GM12878 (cell line): ENCODE measurements at regions not wholly inside any gene's neighbourhood (a gene's known extent, or its start where the extent isn't known, plus 50 kb on each side); places are given as distances from the start of the nearest gene placed in this dataset.

ENCODE experiments used
- ATAC-seq: fragments of 200-7000 bp; cut with Tn5 transposase; 3 replicates; pipeline ENCODE4 v1.9.1; 2020; ENCODE audit warnings: mild to moderate bottlenecking, moderate library complexity
- BruUV-seq: library from RNA; stranded (reverse); fragments of 400-500 nt; replicated peaks from 2 replicates; lab custom pipeline; 2021; lab: Mats Ljungman, UMichigan
- CTCF ChIA-PET: fragments of 300-600 bp; sonication (Branson Sonifier 250); formaldehyde crosslinking; extraction: SDS; loops from one replicate; lab custom pipeline; 2021; ENCODE audit warnings: inconsistent platforms; lab: Yijun Ruan, JAX
- POLR2A ChIA-PET: fragments of 350-600 bp; formaldehyde crosslinking; extraction: SDS; loops from one replicate; lab custom pipeline; 2021; ENCODE audit warnings: inconsistent platforms; lab: Charles Lee
- RAD21 ChIA-PET: fragments of 300-600 bp; sonication (Branson Sonifier 250); formaldehyde crosslinking; loops from one replicate; lab custom pipeline; 2023; ENCODE audit warnings: antibody characterized with exemption; ENCODE audit not compliant: unreplicated experiment; lab: Charles Lee
- SMC1A ChIA-PET: fragments of 300-600 bp; sonication (Branson Sonifier 250); formaldehyde crosslinking; loops from one replicate; lab custom pipeline; 2023; ENCODE audit not compliant: unreplicated experiment, uncharacterized antibody; lab: Charles Lee
- DNase-seq: peaks from one replicate; pipeline ENCODE4 v3.0.0-alpha.2; 2011; ENCODE audit warnings: low read depth, low spot score
- FAIRE-seq: peaks from 3 replicates; lab custom pipeline; 2011; peaks lifted over from hg19 to GRCh38; lab: Jason Lieb, UNC
- H2AFZ ChIP-seq: 2 replicates; pipeline ENCODE4 v1.6.0; 2011; ENCODE audit warnings: low read depth, low read length, control low read depth; ENCODE audit not compliant: control insufficient read depth
- H3K27ac ChIP-seq: 2 replicates; pipeline ENCODE4 v1.5.1; 2011; ENCODE audit warnings: control low read depth; ENCODE audit not compliant: control insufficient read depth, insufficient read depth
- H3K27me3 ChIP-seq, 2 experiments: replicated peaks in 1 of 2; 2 replicates each; pipeline versions ENCODE4 v1.6.0 to v1.6.1; 2011; ENCODE audit warnings: low read length in 1 of 2; ENCODE audit not compliant: control insufficient read depth in 2 of 2, insufficient read depth in 2 of 2
- H3K36me3 ChIP-seq, 2 experiments: 2 replicates each; pipeline ENCODE4 v1.5.1; 2011; ENCODE audit warnings: low read length in 1 of 2; ENCODE audit not compliant: control insufficient read depth in 2 of 2, insufficient read depth in 2 of 2
- H3K4me1 ChIP-seq: 2 replicates; pipeline ENCODE4 v1.6.1; 2011; ENCODE audit warnings: mild to moderate bottlenecking, low read length, moderate library complexity, mixed read lengths; ENCODE audit not compliant: control insufficient read depth, insufficient read depth
- H3K4me2 ChIP-seq: 2 replicates; pipeline ENCODE4 v1.6.0; 2011; ENCODE audit warnings: control low read depth; ENCODE audit not compliant: control insufficient read depth, insufficient read depth
- H3K4me3 ChIP-seq: fragments of 200-600 bp; sonication (generic); 2 replicates; pipeline ENCODE4 v1.5.1; 2016
- H3K79me2 ChIP-seq: 2 replicates; pipeline ENCODE4 v1.6.0; 2011; ENCODE audit warnings: low read length; ENCODE audit not compliant: control insufficient read depth, insufficient read depth
- H3K9ac ChIP-seq: 2 replicates; pipeline ENCODE4 v1.8.0; 2011; ENCODE audit warnings: low read length, control low read depth, mixed read lengths; ENCODE audit not compliant: control insufficient read depth, insufficient read depth
- H3K9me3 ChIP-seq: replicated peaks from 3 replicates; pipeline ENCODE4 v1.5.1; 2011; ENCODE audit warnings: mild to moderate bottlenecking, low read length; ENCODE audit not compliant: control insufficient read depth, insufficient read depth
- H4K20me1 ChIP-seq: 2 replicates; pipeline ENCODE4 v1.6.0; 2011; ENCODE audit not compliant: control insufficient read depth, insufficient read depth
- ATF7 ChIP-seq: fragments of 450-650 bp; IDR thresholded peaks from 2 replicates; pipeline ENCODE4 v1.6.1; 2016; ENCODE audit warnings: low read depth, mild to moderate bottlenecking
- CHD4 ChIP-seq: fragments of 200-600 bp; sonication (generic); IDR thresholded peaks from 2 replicates; pipeline ENCODE4 v1.6.1; 2016; ENCODE audit warnings: mild to moderate bottlenecking
- ESRRA ChIP-seq: IDR thresholded peaks from 2 replicates; pipeline ENCODE4 v1.6.1; 2012; ENCODE audit warnings: mild to moderate bottlenecking, low read length, improper control_type of control experiment
- FOS ChIP-seq: IDR thresholded peaks from 3 replicates; pipeline ENCODE4 v1.6.1; 2011; ENCODE audit warnings: borderline replicate concordance; ENCODE audit not compliant: insufficient read length; ENCODE audit errors: extremely low read depth
- PAX8 ChIP-seq: fragments of 450-650 bp; IDR thresholded peaks from 2 replicates; pipeline ENCODE4 v1.6.1; 2017; ENCODE audit warnings: mild to moderate bottlenecking, moderate library complexity
- RUNX3 ChIP-seq: IDR thresholded peaks from 2 replicates; pipeline ENCODE4 v1.6.1; 2012; ENCODE audit warnings: low read length, inconsistent platforms
- TCF3 ChIP-seq: IDR thresholded peaks from 2 replicates; pipeline ENCODE4 v1.6.1; 2012; ENCODE audit warnings: low read depth, mild to moderate bottlenecking, low read length, borderline replicate concordance; ENCODE audit not compliant: insufficient read depth
- ZNF217 ChIP-seq: fragments of 450-650 bp; IDR thresholded peaks from 2 replicates; pipeline ENCODE4 v1.6.1; 2017; ENCODE audit warnings: antibody characterized with exemption, mild to moderate bottlenecking
- WGBS: methylation state at CpG from one replicate; pipeline ENCODE4 v1.1.6; 2016; ENCODE audit warnings: low lambda C conversion rate; ENCODE audit not compliant: insufficient replicate concordance, insufficient coverage; ENCODE audit errors: missing lambda C conversion rate; 5-methylcytosine and 5-hydroxymethylcytosine counted together
- in situ Hi-C: fragments of 300-500 bp; cut with MboI; formaldehyde crosslinking; loops from 9 replicates; pipeline ENCODE4 v1.14.3; 2018; ENCODE audit warnings: mixed read lengths
- intact Hi-C: fragments of 100-400 bp; cut with micrococcal nuclease; formaldehyde crosslinking; loops from one replicate; pipeline ENCODE4 v1.14.2; 2022; ENCODE audit not compliant: unreplicated experiment
- TF ChIP-seq, protein P1 (sequence below): fragments of 450-650 bp; IDR thresholded peaks from 2 replicates; pipeline ENCODE4 v1.6.1; 2017; ENCODE audit warnings: low read depth, mild to moderate bottlenecking, moderate library complexity
- TF ChIP-seq, protein P2 (sequence below): fragments of 450-650 bp; conservative IDR thresholded peaks from 2 replicates; pipeline ENCODE4 v1.6.1; 2017; ENCODE audit warnings: mild to moderate bottlenecking, moderate library complexity
- TF ChIP-seq, protein P3 (sequence below): fragments of 450-650 bp; IDR thresholded peaks from 2 replicates; pipeline ENCODE4 v1.6.1; 2018; ENCODE audit warnings: borderline replicate concordance, mild to moderate bottlenecking; ENCODE audit not compliant: partially characterized antibody

DNA sequence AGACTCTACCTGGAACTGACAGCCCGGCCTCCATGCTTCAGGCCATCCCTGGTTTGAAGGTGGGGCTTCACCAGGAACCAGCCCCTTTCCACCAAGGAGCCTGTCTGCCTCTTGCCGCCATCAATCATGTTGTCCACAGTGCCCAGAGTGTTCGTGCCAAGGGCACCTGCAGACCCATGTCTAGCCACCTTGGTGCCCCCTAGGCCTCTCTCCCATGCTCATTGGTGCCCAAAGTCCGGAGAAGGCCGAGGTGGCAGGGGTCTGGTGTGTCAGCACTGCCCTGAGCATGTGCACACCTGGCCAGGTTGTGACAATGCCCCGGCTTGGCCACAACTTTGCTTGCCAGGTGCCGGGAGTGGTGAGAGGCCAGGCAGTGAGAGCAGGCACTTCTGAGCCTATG lies 114.8 kb downstream of the COPS8 start:
- ChIA-PET RAD21 (no interaction called here), POLR2A (no interaction called here), CTCF (no interaction called here), SMC1A (interaction anchor here (2.0 kb wide), 1 partner anchor 9 kb away, joined by 6 read pairs; no protein-coding TSS in a partner anchor)
- no TSS peak for BruUV-seq
- Histone ChIP-seq H3K79me2 (no peaks in the 10 kb centered on the region), H3K27ac (no peak overlapping the region), H3K27me3 (no peaks in the 10 kb centered on the region; a peak in 2 of 4 replicates), H2AFZ (no peak overlapping the region), H4K20me1 (no peaks in the 10 kb centered on the region), H3K4me2 (no peak overlapping the region), H3K9ac (no peak overlapping the region), H3K9me3 (no peaks in the 10 kb centered on the region; the same call in 2 of the 3 replicates), H3K36me3 (no peaks in the 10 kb centered on the region), H3K4me3 (no peak overlapping the region), H3K4me1 (no peaks in the 10 kb centered on the region)
- FAIRE-seq (no peak), DNase-seq (no peak), ATAC-seq (no peak)
- in situ Hi-C loops, result no loop called here
- WGBS, result 39% methylated on average over 7 of the region's 7 CpGs
- TF ChIP-seq, protein P1, sequence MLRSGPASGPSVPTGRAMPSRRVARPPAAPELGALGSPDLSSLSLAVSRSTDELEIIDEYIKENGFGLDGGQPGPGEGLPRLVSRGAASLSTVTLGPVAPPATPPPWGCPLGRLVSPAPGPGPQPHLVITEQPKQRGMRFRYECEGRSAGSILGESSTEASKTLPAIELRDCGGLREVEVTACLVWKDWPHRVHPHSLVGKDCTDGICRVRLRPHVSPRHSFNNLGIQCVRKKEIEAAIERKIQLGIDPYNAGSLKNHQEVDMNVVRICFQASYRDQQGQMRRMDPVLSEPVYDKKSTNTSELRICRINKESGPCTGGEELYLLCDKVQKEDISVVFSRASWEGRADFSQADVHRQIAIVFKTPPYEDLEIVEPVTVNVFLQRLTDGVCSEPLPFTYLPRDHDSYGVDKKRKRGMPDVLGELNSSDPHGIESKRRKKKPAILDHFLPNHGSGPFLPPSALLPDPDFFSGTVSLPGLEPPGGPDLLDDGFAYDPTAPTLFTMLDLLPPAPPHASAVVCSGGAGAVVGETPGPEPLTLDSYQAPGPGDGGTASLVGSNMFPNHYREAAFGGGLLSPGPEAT, result no peak
- TF ChIP-seq, protein P2, sequence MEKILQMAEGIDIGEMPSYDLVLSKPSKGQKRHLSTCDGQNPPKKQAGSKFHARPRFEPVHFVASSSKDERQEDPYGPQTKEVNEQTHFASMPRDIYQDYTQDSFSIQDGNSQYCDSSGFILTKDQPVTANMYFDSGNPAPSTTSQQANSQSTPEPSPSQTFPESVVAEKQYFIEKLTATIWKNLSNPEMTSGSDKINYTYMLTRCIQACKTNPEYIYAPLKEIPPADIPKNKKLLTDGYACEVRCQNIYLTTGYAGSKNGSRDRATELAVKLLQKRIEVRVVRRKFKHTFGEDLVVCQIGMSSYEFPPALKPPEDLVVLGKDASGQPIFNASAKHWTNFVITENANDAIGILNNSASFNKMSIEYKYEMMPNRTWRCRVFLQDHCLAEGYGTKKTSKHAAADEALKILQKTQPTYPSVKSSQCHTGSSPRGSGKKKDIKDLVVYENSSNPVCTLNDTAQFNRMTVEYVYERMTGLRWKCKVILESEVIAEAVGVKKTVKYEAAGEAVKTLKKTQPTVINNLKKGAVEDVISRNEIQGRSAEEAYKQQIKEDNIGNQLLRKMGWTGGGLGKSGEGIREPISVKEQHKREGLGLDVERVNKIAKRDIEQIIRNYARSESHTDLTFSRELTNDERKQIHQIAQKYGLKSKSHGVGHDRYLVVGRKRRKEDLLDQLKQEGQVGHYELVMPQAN, result no peak
- TF ChIP-seq TCF3, result no peak
- no peak for TF ChIP-seq ESRRA
- no peak for TF ChIP-seq FOS
- no peak for TF ChIP-seq RUNX3
- no peak for TF ChIP-seq PAX8
- no peak for TF ChIP-seq ZNF217
- no peak for TF ChIP-seq CHD4
- TF ChIP-seq ATF7, result no peak
- TF ChIP-seq, protein P3, sequence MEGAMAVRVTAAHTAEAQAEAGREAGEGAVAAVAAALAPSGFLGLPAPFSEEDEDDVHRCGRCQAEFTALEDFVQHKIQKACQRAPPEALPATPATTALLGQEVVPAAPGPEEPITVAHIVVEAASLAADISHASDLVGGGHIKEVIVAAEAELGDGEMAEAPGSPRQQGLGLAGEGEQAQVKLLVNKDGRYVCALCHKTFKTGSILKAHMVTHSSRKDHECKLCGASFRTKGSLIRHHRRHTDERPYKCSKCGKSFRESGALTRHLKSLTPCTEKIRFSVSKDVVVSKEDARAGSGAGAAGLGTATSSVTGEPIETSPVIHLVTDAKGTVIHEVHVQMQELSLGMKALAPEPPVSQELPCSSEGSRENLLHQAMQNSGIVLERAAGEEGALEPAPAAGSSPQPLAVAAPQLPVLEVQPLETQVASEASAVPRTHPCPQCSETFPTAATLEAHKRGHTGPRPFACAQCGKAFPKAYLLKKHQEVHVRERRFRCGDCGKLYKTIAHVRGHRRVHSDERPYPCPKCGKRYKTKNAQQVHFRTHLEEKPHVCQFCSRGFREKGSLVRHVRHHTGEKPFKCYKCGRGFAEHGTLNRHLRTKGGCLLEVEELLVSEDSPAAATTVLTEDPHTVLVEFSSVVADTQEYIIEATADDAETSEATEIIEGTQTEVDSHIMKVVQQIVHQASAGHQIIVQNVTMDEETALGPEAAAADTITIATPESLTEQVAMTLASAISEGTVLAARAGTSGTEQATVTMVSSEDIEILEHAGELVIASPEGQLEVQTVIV, result no peak
- intact Hi-C loops, result no loop called here
